Ammon's horn (tissue), 1 donor: ENCODE measurements at regions not wholly inside any gene's neighbourhood (a gene's known extent, or its start where the extent isn't known, plus 50 kb on each side); places are given as distances from the start of the nearest gene placed in this dataset.

Experiments used
- DNase-seq: peaks from one replicate; pipeline ENCODE4 v3.0.0-alpha.2; 2016; ENCODE audit warnings: low spot score

GRCh38 chr17:77771587-77771986 is 186.9 kb upstream of the TNRC6C start:
- no peak for DNase-seq

DNA sequence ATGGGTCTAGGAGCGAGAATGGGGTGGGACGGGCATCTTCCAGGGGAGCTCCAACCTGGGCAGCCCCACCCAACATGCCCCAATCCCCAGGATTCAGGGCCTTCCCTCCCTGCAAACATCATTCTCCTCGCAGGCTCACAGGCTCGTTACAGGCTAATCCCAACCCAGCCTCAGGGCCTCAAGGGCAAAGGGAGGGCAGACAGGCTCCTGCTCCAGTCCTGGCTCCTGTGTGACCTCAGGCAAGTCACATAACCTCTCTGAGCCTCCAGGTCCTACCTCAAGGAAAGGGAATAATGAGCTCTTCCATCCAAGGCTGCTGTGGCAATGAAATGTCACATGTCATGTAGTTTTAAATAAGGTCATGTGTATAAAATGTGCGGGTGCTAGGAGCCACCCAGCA is 186.5 kb upstream of the TNRC6C start:
- no peak for DNase-seq

GRCh38 chr17:77772461-77772897 is 186.0 kb upstream of the TNRC6C start:
- no peak for DNase-seq

GRCh38 chr17:77772899-77773358 is 185.6 kb upstream of the TNRC6C start:
- DNase-seq, result no peak

GRCh38 chr17:77774182-77774581 is 184.3 kb upstream of the TNRC6C start:
- DNase-seq, result no peak

GRCh38 chr17:77778636-77779489 is 179.6 kb upstream of the TNRC6C start:
- DNase-seq, result peak; percentile 95

DNA sequence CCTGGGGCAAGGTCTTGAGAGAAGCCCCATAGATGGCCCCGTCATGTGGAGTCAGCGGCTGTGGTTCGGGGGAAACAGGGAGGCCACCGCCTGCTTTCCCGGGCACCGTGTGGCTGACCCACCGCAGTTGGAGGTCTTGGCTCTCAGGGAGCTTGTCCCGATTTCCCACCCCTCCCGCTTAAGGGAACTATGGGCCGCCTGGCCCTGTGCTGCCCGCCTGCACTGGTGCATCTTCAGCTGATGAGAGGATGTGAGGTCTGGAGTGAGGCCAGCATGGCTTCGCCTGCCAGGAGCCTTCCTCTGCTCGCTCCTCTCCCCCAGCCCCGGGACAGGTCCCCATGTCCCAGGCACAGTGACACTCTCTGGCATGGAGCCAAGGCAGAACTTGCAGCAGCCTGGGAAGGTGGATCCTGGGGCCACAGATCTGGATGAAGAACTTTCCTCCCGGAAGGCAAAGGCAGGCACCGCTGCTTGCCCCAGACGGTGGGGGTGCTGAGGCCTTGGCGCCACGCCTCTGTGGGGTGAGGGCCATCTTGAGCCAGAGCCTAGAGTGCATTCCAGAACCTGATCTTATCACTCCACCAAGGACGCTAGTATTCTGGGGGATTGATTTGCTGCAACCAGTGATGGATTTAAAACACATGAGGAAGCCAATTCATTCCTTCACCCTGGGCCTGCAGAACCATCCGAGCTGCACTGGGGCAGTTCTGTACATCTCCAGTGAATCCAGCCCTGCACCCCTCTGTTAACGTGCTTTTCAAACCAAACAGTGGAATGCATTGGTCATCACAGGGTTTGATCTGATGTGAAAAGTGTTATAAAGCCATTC is 178.6 kb upstream of the TNRC6C start:
- DNase-seq, result peak; percentile 34

GRCh38 chr17:77781536-77781935 is 177.0 kb upstream of the TNRC6C start:
- DNase-seq, result no peak

DNA sequence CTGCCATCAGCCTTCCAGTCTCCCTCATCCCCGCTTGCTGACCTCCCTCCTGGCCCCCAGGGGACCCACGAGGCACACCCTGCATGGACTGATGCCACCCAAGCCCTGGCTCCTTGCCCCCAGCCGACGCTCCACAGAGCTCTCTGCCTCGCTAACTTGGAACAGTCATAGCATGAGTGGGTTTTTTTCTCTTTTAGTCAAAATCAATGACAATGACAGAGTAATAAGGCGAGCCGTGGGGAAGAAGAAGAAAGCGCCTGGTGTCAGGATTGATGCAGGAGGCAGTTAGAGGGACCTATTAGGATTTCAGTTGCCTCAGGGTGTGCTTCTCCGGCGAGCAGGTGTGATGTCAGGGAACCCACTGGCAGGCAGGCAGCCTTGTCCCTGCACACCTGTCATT is 176.3 kb upstream of the TNRC6C start:
- no peak for DNase-seq

DNA sequence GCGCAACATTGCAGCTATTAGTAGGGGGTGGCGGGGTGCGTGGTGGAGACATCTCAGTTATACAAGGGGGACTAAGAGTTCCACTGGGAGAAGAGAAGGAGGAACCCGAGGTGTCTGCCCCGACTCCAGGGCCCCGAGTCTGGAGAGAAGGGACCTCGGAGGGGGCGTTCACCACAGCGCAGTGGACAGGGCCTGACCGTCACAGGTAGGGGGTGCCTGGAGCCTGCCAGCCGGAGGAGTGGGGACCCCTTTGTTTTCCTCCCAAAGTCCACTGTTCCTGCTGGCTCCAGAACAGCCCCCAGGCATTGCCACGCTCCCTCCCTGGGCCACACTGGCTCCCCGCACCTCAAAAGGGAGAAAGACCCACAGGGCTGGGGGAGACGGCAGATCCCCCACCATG is 175.9 kb upstream of the TNRC6C start:
- DNase-seq, result no peak

DNA sequence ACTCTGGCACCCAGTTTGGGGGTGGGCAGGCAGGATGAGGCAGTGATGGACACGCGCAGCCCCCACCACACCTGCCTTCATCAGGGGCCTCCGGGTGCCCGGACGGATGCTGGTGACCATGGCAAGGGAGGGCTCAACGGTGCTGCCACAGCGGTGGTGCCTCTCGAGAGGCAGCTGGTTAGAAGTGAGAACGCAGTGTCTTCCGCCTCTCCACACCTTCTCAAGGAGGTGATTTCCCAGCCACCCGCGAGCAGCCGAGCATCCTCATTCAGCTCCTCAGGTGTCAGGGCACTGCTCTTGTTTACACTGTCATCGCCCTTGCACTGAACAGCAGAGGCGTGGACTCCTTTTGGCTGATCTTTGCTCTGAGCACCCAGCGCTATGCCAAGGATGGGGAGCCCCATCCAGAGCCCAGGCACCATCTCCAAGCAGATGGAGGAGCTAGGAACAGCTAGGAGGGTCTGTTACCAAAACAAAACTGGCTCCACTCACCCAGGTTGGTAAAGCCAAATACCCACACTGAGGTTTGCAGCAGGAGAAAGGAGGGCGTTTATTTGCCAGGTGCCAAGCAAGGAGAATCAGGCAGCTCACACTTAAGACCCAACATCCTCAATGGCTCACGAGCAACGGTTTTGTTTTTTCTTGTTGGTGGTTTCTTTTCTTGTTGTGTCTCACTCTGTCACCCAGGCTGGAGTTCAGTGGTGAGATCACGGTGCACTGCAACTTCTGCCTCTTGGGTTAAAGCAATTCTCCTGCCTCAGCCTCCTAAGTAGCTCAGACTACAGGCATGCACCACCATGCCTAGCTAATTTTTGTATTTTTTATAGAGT is 174.3 kb upstream of the TNRC6C start:
- DNase-seq, result no peak

GRCh38 chr17:77785312-77785905 is 173.1 kb upstream of the TNRC6C start:
- no peak for DNase-seq

- no peak for DNase-seq
Measured at GRCh38 chr17:77786090-77786489, 172.4 kb upstream of the TNRC6C start.

DNA sequence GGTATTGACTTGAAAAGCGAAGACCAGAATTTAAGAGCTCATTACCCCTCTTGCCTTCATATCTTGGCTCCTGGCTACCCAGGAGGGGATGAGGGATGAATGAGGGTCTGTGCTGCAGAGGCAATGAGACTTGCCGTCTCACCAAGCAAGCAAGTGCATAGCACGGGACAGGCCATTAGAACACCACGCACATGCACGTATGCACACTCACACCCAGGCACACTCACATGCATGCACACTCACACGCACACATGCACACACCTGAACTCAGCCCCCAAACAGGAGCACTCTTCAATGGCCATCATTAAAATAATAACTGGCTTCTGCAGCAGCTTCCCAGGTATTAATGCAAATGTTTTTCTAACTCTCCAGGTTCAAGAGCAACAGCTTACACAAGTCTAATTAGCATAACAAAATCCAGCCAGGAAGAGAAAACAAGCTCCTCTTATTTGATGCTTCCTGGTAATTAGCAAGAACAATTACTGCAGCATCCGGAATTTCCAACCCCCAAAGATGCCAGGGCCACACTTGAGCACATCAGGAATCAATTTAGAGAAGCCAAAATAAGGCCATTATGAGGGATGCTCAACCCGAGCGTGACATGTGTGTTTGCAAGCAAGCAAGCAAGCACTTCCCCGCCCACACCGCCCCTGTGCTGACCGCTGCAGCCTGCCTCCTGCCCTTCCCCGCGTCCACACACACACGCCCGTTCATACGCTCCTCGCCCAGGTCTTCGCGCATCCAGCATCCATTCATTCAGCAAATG is 171.6 kb upstream of the TNRC6C start:
- no peak for DNase-seq

- no peak for DNase-seq
Measured at GRCh38 chr17:77790143-77790829, 168.2 kb upstream of the TNRC6C start.

DNA sequence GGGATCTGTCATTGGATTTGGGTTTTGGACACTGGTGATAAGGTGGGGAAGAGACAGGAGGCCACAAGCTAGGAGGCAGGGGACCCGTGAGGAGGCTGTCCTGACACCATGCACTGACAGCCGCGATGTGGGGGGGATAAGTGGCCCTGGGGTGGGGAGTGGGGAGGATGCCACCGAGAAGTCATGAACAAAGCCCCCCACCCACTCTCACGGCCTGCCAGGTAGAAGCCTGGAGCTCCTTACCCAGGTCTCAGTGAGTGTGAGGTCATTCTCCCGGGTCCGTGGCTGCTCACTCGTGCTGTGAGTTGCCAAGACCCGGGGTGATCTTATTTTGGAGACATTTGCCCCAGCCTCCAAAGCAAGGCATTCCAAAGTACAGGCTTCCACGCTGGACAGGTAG is 165.9 kb upstream of the TNRC6C start:
- DNase-seq, result no peak

DNA sequence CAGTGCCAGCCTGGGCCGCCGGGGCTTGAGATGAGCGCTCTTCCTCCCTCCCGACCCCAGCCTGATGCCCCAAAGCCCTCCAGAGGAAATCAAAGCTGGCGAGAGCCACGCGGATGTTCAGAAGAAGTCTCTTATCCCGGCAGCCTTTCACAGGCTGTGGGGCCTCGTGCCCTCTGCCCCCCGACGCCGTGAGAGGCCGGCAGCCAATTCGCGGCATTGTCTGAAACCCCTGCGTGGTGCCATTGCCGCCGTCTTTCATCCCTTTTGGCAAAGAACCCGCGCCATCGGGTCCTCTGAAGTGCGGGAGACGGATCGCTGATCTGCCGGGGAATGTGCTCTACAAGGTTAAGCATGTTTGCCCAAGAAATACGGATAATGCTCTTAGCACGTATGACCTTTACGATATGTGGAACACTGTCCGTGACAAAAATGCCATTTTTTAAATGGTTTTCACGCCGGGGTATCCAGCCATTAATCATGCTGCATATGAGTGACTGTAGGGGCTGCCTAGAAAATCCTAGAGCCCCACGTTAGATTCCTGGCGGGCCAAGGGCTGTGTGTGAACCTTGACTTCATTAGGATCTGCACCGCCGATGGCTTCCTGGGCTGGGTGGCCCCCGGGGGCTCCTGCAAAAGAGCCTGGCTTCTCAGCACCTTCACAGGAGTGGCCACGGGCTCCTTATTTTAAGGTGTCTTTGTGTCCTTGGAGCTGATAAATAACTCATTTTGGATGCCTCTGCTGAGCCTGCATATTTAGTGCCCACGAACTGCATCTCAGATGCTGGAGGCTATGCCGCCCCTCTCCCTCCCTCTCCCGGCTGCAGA is 165.1 kb upstream of the TNRC6C start:
- no peak for DNase-seq

- no peak for DNase-seq
Measured at GRCh38 chr17:77793971-77794235, 164.6 kb upstream of the TNRC6C start.

GRCh38 chr17:77794846-77795245 is 163.7 kb upstream of the TNRC6C start:
- DNase-seq, result no peak

GRCh38 chr17:77795685-77796084 is 162.8 kb upstream of the TNRC6C start:
- no peak for DNase-seq
